Keratinocyte (primary cell): ENCODE measurements at regions not wholly inside any gene's neighbourhood (a gene's known extent, or its start where the extent isn't known, plus 50 kb on each side); places are given as distances from the start of the nearest gene placed in this dataset.

Experiments
- DNase-seq: peaks from one replicate; pipeline ENCODE4 v3.0.0-alpha.2; 2011; ENCODE audit warnings: low read depth, missing footprints, low spot score
- FAIRE-seq: peaks from 2 replicates; lab custom pipeline; 2011; peaks lifted over from hg19 to GRCh38; lab: Jason Lieb, UNC
- H2AFZ ChIP-seq: 2 replicates; pipeline ENCODE4 v1.6.0; 2012; ENCODE audit warnings: low read length, control low read depth, inconsistent platforms; ENCODE audit not compliant: control insufficient read depth
- H3K27ac ChIP-seq: 2 replicates; pipeline ENCODE4 v1.5.1; 2011; ENCODE audit warnings: low read length; ENCODE audit not compliant: control insufficient read depth, insufficient read depth
- H3K27me3 ChIP-seq: 3 replicates; pipeline ENCODE4 v1.6.0; 2011; ENCODE audit warnings: low read length; ENCODE audit not compliant: control insufficient read depth, insufficient read depth; ENCODE audit errors: extremely low read depth
- H3K36me3 ChIP-seq, 2 experiments: 2 replicates in 1 of 2; 3 replicates in 1 of 2; pipeline ENCODE4 v1.5.1; 2011; ENCODE audit warnings: low read length in 2 of 2, mild to moderate bottlenecking in 1 of 2; ENCODE audit not compliant: control insufficient read depth in 2 of 2, insufficient read depth in 2 of 2; ENCODE audit errors: extremely low read depth in 1 of 2
- H3K4me1 ChIP-seq: 3 replicates; pipeline ENCODE4 v1.5.1; 2011; ENCODE audit warnings: low read length; ENCODE audit not compliant: control insufficient read depth, insufficient read depth; ENCODE audit errors: extremely low read depth
- H3K4me2 ChIP-seq: 3 replicates; pipeline ENCODE4 v1.6.0; 2011; ENCODE audit warnings: low read depth, low read length; ENCODE audit not compliant: control insufficient read depth, insufficient read depth; ENCODE audit errors: extremely low read depth
- H3K4me3 ChIP-seq, 3 experiments: fragments of 200-600 bp in 1 of 3; sonication (generic) in 1 of 3; 2 replicates in 2 of 3; 3 replicates in 1 of 3; pipeline ENCODE4 v1.5.1; 2011 to 2016; ENCODE audit warnings: low read length in 3 of 3, mild to moderate bottlenecking in 3 of 3, control low read depth in 2 of 3, inconsistent platforms in 1 of 3, low read depth in 1 of 3, mixed read lengths in 1 of 3, mixed run types in 1 of 3, moderate library complexity in 1 of 3; ENCODE audit not compliant: control insufficient read depth in 2 of 3, insufficient read depth in 2 of 3; ENCODE audit errors: extremely low read depth in 1 of 3
- H3K79me2 ChIP-seq: 2 replicates; pipeline ENCODE4 v1.6.0; 2012; ENCODE audit warnings: low read length; ENCODE audit not compliant: control insufficient read depth, insufficient read depth
- H3K9ac ChIP-seq: 3 replicates; pipeline ENCODE4 v1.6.0; 2011; ENCODE audit warnings: low read length; ENCODE audit not compliant: control insufficient read depth, insufficient read depth; ENCODE audit errors: extremely low read depth
- H3K9me1 ChIP-seq: 3 replicates; pipeline ENCODE4 v1.6.0; 2011; ENCODE audit warnings: low read length; ENCODE audit not compliant: control insufficient read depth, insufficient read depth; ENCODE audit errors: extremely low read depth
- H3K9me3 ChIP-seq: 2 replicates; pipeline ENCODE4 v1.5.1; 2012; ENCODE audit warnings: low read depth, low read length; ENCODE audit not compliant: control insufficient read depth
- H4K20me1 ChIP-seq: 3 replicates; pipeline ENCODE4 v1.6.0; 2011; ENCODE audit warnings: low read length; ENCODE audit not compliant: control insufficient read depth, insufficient read depth; ENCODE audit errors: extremely low read depth
- EZH2 ChIP-seq: IDR thresholded peaks from one replicate; pipeline ENCODE4 v1.6.1; 2012; ENCODE audit warnings: inconsistent platforms, mild to moderate bottlenecking, low read length, moderate library complexity
- dilution Hi-C: fragments of 300-500 bp; cut with MboI; formaldehyde crosslinking; loops from one replicate; pipeline ENCODE4 v1.7.0; 2020; ENCODE audit warnings: low sequenced_read_pairs; ENCODE audit not compliant: extremely low pct_ligation_motif_present
- TF ChIP-seq, protein P1 (sequence below), 3 experiments: IDR thresholded peaks in 1 of 3; conservative IDR thresholded peaks in 1 of 3; optimal IDR thresholded peaks in 1 of 3; 2 replicates in 2 of 3; 3 replicates in 1 of 3; pipeline versions ENCODE3 to v1.5.1; 2011; ENCODE audit warnings: low read length in 3 of 3, mild to moderate bottlenecking in 3 of 3, moderate library complexity in 2 of 3, control low read depth in 1 of 3, inconsistent platforms in 1 of 3; ENCODE audit not compliant: insufficient read depth in 2 of 3; ENCODE audit errors: extremely low read depth in 1 of 3

DNA sequence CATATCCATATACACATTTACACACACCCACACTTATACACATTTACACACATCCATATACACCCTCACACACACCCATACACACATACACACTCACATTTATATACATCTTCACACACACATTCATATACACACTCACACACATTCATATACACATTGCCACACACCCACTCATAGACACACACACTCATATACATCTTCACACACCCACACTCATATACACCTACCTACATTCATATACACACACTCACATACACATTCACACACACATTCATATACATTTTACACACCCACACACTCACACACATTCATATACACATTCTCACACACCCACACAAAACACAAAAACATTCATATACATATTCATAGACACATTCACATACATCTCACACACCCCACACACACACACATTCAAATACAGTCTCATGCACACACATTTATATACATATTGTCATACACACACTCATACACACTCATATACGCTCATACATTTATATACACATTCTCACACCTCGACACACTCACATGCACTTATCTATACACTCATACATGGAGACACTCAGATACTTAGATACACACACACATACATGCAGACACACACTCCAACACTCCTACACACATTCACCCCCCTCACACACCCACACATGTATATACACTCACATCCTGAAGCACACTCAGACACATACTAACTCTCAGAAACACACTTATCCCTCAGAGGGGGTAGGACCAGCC lies 82.1 kb downstream of the MRPL14 start:
- dilution Hi-C loops, result no loop called here
- H3K4me3 ChIP-seq, result no peak overlapping the region
- FAIRE-seq (no peak), DNase-seq (no peak)
- no peak overlapping the region for H2AFZ ChIP-seq
- H3K9me3 ChIP-seq, result no peaks in the 10 kb centered on the region
- H3K4me1 ChIP-seq, result peaks cover 43% of the 10 kb centered on the region
- H3K27ac ChIP-seq, result no peak overlapping the region
- H3K9me1 ChIP-seq, result no peaks in the 10 kb centered on the region
- no peaks in the 10 kb centered on the region for H4K20me1 ChIP-seq
- no peak overlapping the region for H3K9ac ChIP-seq
- H3K36me3 ChIP-seq, result no peaks in the 10 kb centered on the region
- H3K4me2 ChIP-seq, result no peak overlapping the region
- no peaks in the 10 kb centered on the region for H3K79me2 ChIP-seq
- no peaks in the 10 kb centered on the region for H3K27me3 ChIP-seq
- TF ChIP-seq, protein P1, sequence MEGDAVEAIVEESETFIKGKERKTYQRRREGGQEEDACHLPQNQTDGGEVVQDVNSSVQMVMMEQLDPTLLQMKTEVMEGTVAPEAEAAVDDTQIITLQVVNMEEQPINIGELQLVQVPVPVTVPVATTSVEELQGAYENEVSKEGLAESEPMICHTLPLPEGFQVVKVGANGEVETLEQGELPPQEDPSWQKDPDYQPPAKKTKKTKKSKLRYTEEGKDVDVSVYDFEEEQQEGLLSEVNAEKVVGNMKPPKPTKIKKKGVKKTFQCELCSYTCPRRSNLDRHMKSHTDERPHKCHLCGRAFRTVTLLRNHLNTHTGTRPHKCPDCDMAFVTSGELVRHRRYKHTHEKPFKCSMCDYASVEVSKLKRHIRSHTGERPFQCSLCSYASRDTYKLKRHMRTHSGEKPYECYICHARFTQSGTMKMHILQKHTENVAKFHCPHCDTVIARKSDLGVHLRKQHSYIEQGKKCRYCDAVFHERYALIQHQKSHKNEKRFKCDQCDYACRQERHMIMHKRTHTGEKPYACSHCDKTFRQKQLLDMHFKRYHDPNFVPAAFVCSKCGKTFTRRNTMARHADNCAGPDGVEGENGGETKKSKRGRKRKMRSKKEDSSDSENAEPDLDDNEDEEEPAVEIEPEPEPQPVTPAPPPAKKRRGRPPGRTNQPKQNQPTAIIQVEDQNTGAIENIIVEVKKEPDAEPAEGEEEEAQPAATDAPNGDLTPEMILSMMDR (optimal IDR thresholded peaks at IDR 0.05 in 1 of 3, IDR thresholded peaks at IDR 0.05 in 1 of 3, conservative IDR thresholded peaks at IDR 0.05 in 1 of 3; ENCODE audit: extremely low read depth in 1 of 3, insufficient read depth in 2 of 3, low read length in 3 of 3), result no peak
- no peak for TF ChIP-seq EZH2

DNA sequence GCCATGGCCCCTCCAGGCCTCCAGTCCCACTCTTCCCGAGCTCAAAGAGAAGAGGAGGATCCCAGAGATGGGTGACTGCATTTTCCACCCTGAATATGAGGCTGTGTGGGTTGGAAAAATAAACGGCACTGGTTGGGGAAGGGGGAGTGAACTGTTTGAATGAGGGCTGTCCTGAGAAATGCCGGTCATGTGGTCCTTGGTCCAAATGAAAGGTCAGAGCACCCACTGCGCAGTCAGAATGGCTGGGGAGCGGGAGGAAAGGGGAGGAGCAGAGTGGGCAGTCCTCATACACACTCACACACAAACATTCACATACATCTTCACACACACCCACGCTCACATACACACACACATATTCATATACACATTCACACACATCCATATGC lies 83.1 kb downstream of the MRPL14 start:
- Histone ChIP-seq H3K79me2 (no peaks in the 10 kb centered on the region), H3K36me3 (no peaks in the 10 kb centered on the region), H3K4me2 (no peak overlapping the region), H3K27ac (no peak overlapping the region), H3K4me3 (no peak overlapping the region), H4K20me1 (no peaks in the 10 kb centered on the region), H3K9me1 (no peaks in the 10 kb centered on the region), H3K9me3 (no peaks in the 10 kb centered on the region), H3K27me3 (no peaks in the 10 kb centered on the region), H3K4me1 (peaks cover 44% of the 10 kb centered on the region), H3K9ac (no peak overlapping the region), H2AFZ (no peak overlapping the region)
- no peak for FAIRE-seq
- no peak for TF ChIP-seq EZH2
- TF ChIP-seq, protein P1 (optimal IDR thresholded peaks at IDR 0.05 in 1 of 3, IDR thresholded peaks at IDR 0.05 in 1 of 3, conservative IDR thresholded peaks at IDR 0.05 in 1 of 3; ENCODE audit: extremely low read depth in 1 of 3, insufficient read depth in 2 of 3, low read length in 3 of 3), result no peak
- dilution Hi-C loops, result no loop called here
- DNase-seq, result no peak
